Testis (tissue), 2 donors: ENCODE measurements at regions not wholly inside any gene's neighbourhood (a gene's known extent, or its start where the extent isn't known, plus 50 kb on each side); places are given as distances from the start of the nearest gene placed in this dataset.

Experiments
- DNase-seq: peaks from one replicate; pipeline ENCODE4 v3.0.0-alpha.2; 2019
- H3K27ac ChIP-seq, 2 donors: fragments of 200-600 bp; sonication (generic); one replicate each; pipeline ENCODE4 v1.5.1; 2019
- H3K27me3 ChIP-seq: fragments of 200-600 bp; sonication (generic); one replicate; pipeline ENCODE4 v1.5.1; 2019
- H3K36me3 ChIP-seq: fragments of 200-600 bp; sonication (generic); one replicate; pipeline ENCODE4 v1.5.1; 2017; ENCODE audit warnings: low read depth; ENCODE audit errors: missing control alignments
- H3K4me1 ChIP-seq: fragments of 200-600 bp; sonication (generic); one replicate; pipeline ENCODE4 v1.5.1; 2019
- H3K4me3 ChIP-seq, 2 donors: fragments of 200-600 bp; sonication (generic); one replicate each; pipeline ENCODE4 v1.5.1; 2017 to 2019
- H3K9me3 ChIP-seq: fragments of 200-600 bp; sonication (generic); one replicate; pipeline ENCODE4 v1.5.1; 2017
- POLR2A ChIP-seq: fragments of 450-650 bp; IDR thresholded peaks from one replicate; pipeline ENCODE4 v1.6.1; 2017; ENCODE audit warnings: antibody characterized with exemption, mild to moderate bottlenecking, moderate library complexity
- WGBS, 2 donors: methylation state at CpG; one replicate each; pipeline ENCODE4 v1.1.5; 2018; 5-methylcytosine and 5-hydroxymethylcytosine counted together
- intact Hi-C: fragments of 100-400 bp; cut with DNase I; formaldehyde crosslinking; loops from one replicate; pipeline ENCODE4 v1.15.1; 2023; ENCODE audit warnings: low total_unique reads
- TF ChIP-seq, protein P1 (sequence below), 3 experiments: fragments of 450-650 bp in 2 of 3; fragments of 200-600 bp in 1 of 3; sonication (generic) in 1 of 3; IDR thresholded peaks; one replicate each; pipeline ENCODE4 v1.5.1; 2016 to 2019; ENCODE audit warnings: antibody characterized with exemption in 3 of 3, mild to moderate bottlenecking in 2 of 3, moderate library complexity in 1 of 3

DNA sequence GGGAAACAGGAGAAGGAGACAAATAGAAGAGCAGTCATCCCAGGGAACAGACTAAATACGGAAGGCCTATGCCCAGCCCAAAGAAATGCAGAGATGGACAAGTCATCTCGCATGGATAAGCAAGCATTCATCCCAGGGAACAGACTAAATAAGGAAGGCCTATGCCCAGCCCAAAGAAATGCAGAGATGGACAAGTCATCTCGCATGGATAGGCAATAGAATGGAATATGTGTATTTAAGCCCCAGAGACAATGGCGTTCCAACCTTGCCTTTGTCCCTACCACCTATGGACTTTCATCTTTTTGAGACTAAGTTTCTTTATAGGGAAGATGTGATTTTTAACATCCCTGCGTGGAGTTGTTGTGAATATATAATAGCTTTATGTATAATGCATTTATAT is 242.2 kb upstream of the TNC start:
- no peaks in the 10 kb centered on the region for H3K4me1 ChIP-seq
- intact Hi-C loops: no loop called here

DNA sequence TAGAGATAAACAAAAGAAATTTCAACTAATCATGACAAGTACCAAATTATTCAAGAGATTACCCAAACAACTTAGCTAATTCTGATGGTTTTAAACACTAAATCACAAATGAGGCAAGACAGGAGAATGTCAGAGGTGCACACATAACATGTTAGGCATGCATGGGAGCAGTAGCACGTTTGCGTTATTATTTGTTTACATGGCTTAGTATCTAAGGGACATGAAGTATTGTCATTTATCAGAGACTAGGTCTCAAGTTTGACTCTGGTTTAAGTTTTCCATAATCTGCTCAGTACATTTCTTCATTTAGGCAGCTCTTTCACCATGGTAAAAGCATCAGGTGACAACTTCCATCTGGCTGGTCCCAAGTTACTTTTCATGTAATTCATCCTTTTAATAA is 244.1 kb upstream of the TNC start:
- Histone ChIP-seq H3K4me1 (peaks cover 3% of the 10 kb centered on the region), H3K27me3 (no peaks in the 10 kb centered on the region), H3K27ac (no peak overlapping the region), H3K4me3 (no peak overlapping the region), H3K9me3 (no peaks in the 10 kb centered on the region), H3K36me3 (no peaks in the 10 kb centered on the region)
- intact Hi-C loops: no loop called here
- 44 to 46% methylated on average over 2 of the region's 2 CpGs for WGBS, 2 donors
- TF ChIP-seq, protein P1, sequence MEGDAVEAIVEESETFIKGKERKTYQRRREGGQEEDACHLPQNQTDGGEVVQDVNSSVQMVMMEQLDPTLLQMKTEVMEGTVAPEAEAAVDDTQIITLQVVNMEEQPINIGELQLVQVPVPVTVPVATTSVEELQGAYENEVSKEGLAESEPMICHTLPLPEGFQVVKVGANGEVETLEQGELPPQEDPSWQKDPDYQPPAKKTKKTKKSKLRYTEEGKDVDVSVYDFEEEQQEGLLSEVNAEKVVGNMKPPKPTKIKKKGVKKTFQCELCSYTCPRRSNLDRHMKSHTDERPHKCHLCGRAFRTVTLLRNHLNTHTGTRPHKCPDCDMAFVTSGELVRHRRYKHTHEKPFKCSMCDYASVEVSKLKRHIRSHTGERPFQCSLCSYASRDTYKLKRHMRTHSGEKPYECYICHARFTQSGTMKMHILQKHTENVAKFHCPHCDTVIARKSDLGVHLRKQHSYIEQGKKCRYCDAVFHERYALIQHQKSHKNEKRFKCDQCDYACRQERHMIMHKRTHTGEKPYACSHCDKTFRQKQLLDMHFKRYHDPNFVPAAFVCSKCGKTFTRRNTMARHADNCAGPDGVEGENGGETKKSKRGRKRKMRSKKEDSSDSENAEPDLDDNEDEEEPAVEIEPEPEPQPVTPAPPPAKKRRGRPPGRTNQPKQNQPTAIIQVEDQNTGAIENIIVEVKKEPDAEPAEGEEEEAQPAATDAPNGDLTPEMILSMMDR (IDR thresholded peaks at IDR 0.05): no peak
- no peak for TF ChIP-seq POLR2A
- DNase-seq: no peak

More for the DNA sequence above, 242.2 kb upstream of the TNC start:
- H3K36me3 ChIP-seq: no peaks in the 10 kb centered on the region
- no peaks in the 10 kb centered on the region for H3K9me3 ChIP-seq
- no peaks in the 10 kb centered on the region for H3K27me3 ChIP-seq
- DNase-seq: no peak
- H3K4me3 ChIP-seq: no peak overlapping the region
- no peak overlapping the region for H3K27ac ChIP-seq
- no peak for TF ChIP-seq POLR2A
- TF ChIP-seq, protein P1 (IDR thresholded peaks at IDR 0.05): no peak
- WGBS, 2 donors: 92 to 97% methylated on average over 5 of the region's 5 CpGs

DNA sequence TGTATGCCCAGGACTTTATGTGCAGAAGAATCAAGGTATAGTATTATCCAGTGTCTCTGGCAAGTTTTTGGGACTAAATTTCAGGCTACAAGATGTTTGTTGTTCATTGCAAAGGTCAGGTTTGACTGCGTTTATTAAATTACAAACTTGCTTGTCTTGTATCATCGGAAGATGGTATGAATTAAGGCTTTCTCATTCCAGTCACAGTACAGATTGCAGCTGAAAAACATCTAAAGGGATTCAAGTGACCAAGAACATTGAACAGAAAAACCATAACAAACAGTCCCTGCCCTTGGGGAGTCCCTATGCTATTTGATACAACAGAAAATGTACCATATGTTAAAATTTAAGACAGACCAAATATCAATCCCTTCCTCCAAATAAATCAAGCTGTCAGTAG is 244.7 kb upstream of the TNC start:
- TF ChIP-seq, protein P1 (IDR thresholded peaks at IDR 0.05): no peak
- TF ChIP-seq POLR2A: no peak
- Histone ChIP-seq H3K4me1 (peaks cover 3% of the 10 kb centered on the region), H3K27me3 (no peaks in the 10 kb centered on the region), H3K4me3 (no peak overlapping the region), H3K9me3 (no peaks in the 10 kb centered on the region), H3K27ac (no peak overlapping the region), H3K36me3 (no peaks in the 10 kb centered on the region)
- WGBS, 2 donors: 79 to 88% methylated on average over 2 of the region's 2 CpGs
- no peak for DNase-seq
- intact Hi-C loops: no loop called here

DNA sequence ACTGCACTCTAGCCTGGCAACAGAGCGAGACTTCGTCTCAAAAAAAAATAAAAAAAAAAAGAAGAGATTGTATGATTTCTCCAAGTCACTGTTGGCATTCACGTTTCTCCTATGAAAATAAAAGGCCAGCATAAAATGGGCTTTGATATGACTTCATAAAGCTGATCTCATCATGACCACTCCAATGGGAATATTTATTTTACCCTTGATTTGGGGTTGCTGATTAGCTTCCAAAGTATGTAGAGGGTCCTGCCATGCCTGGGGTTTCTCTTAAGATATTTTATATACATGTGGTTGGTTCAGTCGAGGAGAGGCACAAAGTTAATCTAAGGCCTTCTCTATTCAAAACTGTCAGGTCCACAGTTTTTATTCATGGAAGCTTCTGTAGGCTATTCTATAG is 247.0 kb upstream of the TNC start:
- DNase-seq: no peak
- no peaks in the 10 kb centered on the region for H3K36me3 ChIP-seq
- H3K9me3 ChIP-seq: no peaks in the 10 kb centered on the region
- no peak overlapping the region for H3K27ac ChIP-seq
- WGBS, 2 donors: 96 to 97% methylated on average over 4 of the region's 4 CpGs
- H3K4me3 ChIP-seq: no peak overlapping the region
- intact Hi-C loops: no loop called here
- peaks cover 3% of the 10 kb centered on the region for H3K4me1 ChIP-seq
- no peaks in the 10 kb centered on the region for H3K27me3 ChIP-seq
- TF ChIP-seq POLR2A: no peak
- TF ChIP-seq, protein P1 (IDR thresholded peaks at IDR 0.05): no peak

DNA sequence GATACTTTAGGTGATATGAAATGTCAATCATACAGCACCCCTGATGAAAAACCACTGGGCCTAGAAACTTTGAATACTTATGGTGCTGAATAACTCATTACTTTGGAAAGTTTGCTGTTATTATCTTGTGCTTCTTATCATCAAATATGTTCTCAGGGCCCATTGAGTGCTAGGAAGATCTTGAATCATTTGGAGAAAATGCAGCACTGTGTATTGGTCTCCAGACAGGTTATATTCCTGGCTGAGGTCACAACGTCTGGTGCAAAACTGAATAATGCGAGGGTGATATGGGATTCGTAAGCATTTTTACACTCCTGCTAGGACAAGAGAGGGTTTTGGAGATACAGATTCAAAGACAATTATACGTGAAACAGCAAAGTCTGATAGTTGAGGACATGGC is 249.4 kb upstream of the TNC start:
- intact Hi-C loops: no loop called here
- DNase-seq: no peak
- TF ChIP-seq, protein P1 (IDR thresholded peaks at IDR 0.05): no peak
- no peak for TF ChIP-seq POLR2A
- Histone ChIP-seq H3K36me3 (no peaks in the 10 kb centered on the region), H3K27ac (peak overlapping the region in 1 of 2 donors; percentile 66), H3K9me3 (no peaks in the 10 kb centered on the region), H3K27me3 (no peaks in the 10 kb centered on the region), H3K4me1 (peaks cover 3% of the 10 kb centered on the region), H3K4me3 (no peak overlapping the region)
- WGBS, 2 donors: 77 to 86% methylated on average over 4 of the region's 4 CpGs
